MCF 10A (cell line): ENCODE measurements at regions not wholly inside any gene's neighbourhood (a gene's known extent, or its start where the extent isn't known, plus 50 kb on each side); places are given as distances from the start of the nearest gene placed in this dataset.
"Not testable (repeated sequence)": the region's sequence is repeated elsewhere in the genome, so short reads cannot be mapped to it uniquely, and the experiment has no call there.

Experiments used
- BruUV-seq: library from RNA; stranded (reverse); fragments of 400-500 nt; replicated peaks from 2 replicates; lab custom pipeline; 2021; lab: Mats Ljungman, UMichigan
- CTCF ChIA-PET: fragments of 300-600 bp; sonication (Branson Sonifier 250); formaldehyde crosslinking; extraction: SDS; loops from one replicate; lab custom pipeline; 2021; ENCODE audit warnings: antibody characterized with exemption, inconsistent platforms; lab: Yijun Ruan, JAX
- POLR2A ChIA-PET: fragments of 300-600, 350-650 bp; sonication (Branson Sonifier 250); formaldehyde crosslinking; extraction: SDS; loops from one replicate; lab custom pipeline; 2020; ENCODE audit warnings: antibody characterized with exemption, inconsistent platforms; lab: Yijun Ruan, JAX
- DNase-seq: peaks from one replicate; pipeline ENCODE4 v3.0.0-alpha.2; 2018; ENCODE audit not compliant: unreplicated experiment
- H3K27ac Mint-ChIP-seq: one replicate; pipeline ENCODE4 v1.8.0; 2022; ENCODE audit warnings: mild to moderate bottlenecking, low read depth, mixed read lengths; ENCODE audit not compliant: unreplicated experiment
- H3K27me3 Mint-ChIP-seq: one replicate; pipeline ENCODE4 v1.8.0; 2022; ENCODE audit warnings: mixed read lengths; ENCODE audit not compliant: insufficient read depth, unreplicated experiment
- H3K36me3 Mint-ChIP-seq: one replicate; pipeline ENCODE4 v1.8.0; 2022; ENCODE audit warnings: mild to moderate bottlenecking, moderate library complexity, mixed read lengths; ENCODE audit not compliant: insufficient read depth, unreplicated experiment
- H3K4me1 Mint-ChIP-seq: one replicate; pipeline ENCODE4 v1.8.0; 2022; ENCODE audit warnings: mixed read lengths; ENCODE audit not compliant: insufficient read depth, unreplicated experiment
- H3K4me3 Mint-ChIP-seq: one replicate; pipeline ENCODE4 v1.8.0; 2022; ENCODE audit warnings: mild to moderate bottlenecking, moderate library complexity, mixed read lengths; ENCODE audit not compliant: unreplicated experiment
- H3K9me3 Mint-ChIP-seq: one replicate; pipeline ENCODE4 v1.8.0; 2022; ENCODE audit warnings: mixed read lengths; ENCODE audit not compliant: unreplicated experiment
- intact Hi-C: fragments of 100-400 bp; cut with micrococcal nuclease; formaldehyde crosslinking; loops from 2 replicates; pipeline ENCODE4 v1.14.1; 2022
- TF ChIP-seq, protein P1 (sequence below): fragments of 200-600 bp; IDR thresholded peaks from one replicate; pipeline ENCODE4 v1.8.0; 2022; ENCODE audit warnings: antibody characterized with exemption, mild to moderate bottlenecking; ENCODE audit not compliant: unreplicated experiment

DNA sequence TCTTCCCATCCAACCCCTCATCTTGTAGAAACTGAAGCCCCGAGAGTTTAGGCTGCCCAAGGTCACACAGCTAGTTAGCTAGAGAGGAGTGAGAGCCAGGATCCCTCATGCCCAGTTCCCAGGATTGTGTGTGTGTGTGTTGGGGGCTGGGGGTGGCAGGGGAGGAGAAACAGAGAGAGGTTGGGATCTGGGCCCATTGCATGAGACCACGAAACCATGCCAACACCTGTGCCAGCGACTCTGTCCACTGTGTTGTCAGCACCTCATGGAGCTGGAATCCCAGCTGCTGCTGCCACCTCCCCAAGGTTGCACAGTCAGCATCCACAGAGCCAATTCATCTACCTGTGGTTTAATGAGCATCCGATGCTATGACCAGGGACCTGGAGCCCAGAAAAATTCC is 115.4 kb upstream of the ZC3H12A start:
- Mint-ChIP-seq H3K9me3 (no peaks in the 10 kb centered on the region), H3K36me3 (no peaks in the 10 kb centered on the region), H3K27me3 (peaks cover 65% of the 10 kb centered on the region), H3K4me3 (no peak overlapping the region), H3K4me1 (no peaks in the 10 kb centered on the region), H3K27ac (no peak overlapping the region)
- no peak for DNase-seq
- TF ChIP-seq, protein P1, sequence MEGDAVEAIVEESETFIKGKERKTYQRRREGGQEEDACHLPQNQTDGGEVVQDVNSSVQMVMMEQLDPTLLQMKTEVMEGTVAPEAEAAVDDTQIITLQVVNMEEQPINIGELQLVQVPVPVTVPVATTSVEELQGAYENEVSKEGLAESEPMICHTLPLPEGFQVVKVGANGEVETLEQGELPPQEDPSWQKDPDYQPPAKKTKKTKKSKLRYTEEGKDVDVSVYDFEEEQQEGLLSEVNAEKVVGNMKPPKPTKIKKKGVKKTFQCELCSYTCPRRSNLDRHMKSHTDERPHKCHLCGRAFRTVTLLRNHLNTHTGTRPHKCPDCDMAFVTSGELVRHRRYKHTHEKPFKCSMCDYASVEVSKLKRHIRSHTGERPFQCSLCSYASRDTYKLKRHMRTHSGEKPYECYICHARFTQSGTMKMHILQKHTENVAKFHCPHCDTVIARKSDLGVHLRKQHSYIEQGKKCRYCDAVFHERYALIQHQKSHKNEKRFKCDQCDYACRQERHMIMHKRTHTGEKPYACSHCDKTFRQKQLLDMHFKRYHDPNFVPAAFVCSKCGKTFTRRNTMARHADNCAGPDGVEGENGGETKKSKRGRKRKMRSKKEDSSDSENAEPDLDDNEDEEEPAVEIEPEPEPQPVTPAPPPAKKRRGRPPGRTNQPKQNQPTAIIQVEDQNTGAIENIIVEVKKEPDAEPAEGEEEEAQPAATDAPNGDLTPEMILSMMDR = no peak
- POLR2A ChIA-PET = interaction anchor here (0.7 kb wide), 1 partner anchor 77 kb away, joined by 4 read pairs; no protein-coding TSS in a partner anchor
- CTCF ChIA-PET = interaction anchor here (0.6 kb wide), 1 partner anchor 824 kb away, joined by 3 read pairs; no protein-coding TSS in a partner anchor
- BruUV-seq = no TSS peak
- intact Hi-C loops = no loop called here

DNA sequence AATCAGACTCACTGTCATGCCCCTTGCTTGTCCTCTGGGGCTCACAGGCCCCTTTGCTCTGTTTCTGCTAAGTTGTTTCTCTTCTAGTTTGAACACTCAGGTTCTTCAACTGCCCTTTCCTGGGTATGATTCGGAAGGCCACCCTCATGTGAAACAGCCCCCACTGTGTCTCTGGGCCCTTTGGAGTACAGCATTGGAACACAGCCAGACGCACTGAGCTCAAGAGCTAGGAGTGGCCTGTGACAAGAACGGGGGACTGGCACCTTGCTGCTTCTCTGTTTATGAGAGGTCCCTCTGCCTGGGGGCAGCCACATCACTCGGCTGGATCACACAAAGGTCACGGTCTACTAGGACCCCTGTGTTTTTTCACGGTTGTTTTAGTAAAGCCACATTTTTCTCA is 114.4 kb upstream of the ZC3H12A start:
- Mint-ChIP-seq H3K27me3 (peaks cover 68% of the 10 kb centered on the region), H3K4me1 (no peaks in the 10 kb centered on the region), H3K4me3 (no peak overlapping the region), H3K27ac (no peak overlapping the region), H3K36me3 (no peaks in the 10 kb centered on the region), H3K9me3 (no peaks in the 10 kb centered on the region)
- intact Hi-C loops = no loop called here
- TF ChIP-seq, protein P1 = no peak
- no peak for DNase-seq
- BruUV-seq = no TSS peak
- POLR2A ChIA-PET = no interaction called here
- CTCF ChIA-PET = interaction anchor here (0.6 kb wide), 1 partner anchor 33 kb away, joined by 3 read pairs; no protein-coding TSS in a partner anchor

DNA sequence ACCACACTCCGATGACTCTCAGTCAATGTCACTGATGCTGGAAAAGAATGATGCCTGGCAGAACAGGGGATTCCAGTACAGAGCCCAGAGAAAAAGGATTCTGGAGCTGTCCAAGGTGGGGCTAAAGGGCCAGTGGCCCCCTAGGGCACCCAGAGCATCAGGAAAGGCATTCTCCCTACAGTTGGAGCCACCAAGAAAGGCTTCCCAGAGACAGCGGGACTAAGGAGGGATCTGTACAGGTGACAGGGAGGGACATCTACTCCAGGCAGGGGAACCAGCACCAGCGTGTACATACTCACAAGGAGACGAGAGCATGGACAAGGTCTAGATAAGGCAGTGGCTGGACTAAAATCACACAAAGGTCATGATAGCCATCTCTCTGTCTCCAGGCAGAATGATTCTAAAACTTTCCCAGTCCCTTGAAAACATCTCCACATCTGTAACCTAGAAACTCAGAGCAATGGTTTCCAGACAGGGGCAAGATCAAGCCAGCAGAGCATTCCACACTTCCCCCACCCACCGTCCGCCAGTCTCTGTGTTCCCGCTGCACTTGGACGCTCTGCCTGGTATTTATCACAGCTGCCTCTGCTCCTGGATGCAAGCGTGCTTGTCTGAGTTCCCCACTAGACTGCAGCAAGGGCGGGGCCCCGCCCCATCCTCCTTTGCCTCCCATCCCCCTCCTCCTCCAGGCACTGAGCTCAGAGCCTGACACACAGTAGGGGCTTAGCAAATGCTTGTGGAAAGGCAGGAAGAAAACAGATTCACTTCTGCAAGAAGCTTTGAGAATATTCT is 111.6 kb upstream of the ZC3H12A start:
- Mint-ChIP-seq H3K9me3 (no peaks in the 10 kb centered on the region), H3K27me3 (peaks cover 68% of the 10 kb centered on the region), H3K4me1 (no peaks in the 10 kb centered on the region), H3K4me3 (no peak overlapping the region), H3K36me3 (no peaks in the 10 kb centered on the region), H3K27ac (no peak overlapping the region)
- no peak for DNase-seq
- TF ChIP-seq, protein P1 = no peak
- ChIA-PET CTCF (interaction anchor here (0.5 kb wide), 1 partner anchor 55 kb away, joined by 3 read pairs; no protein-coding TSS in a partner anchor), POLR2A (no interaction called here)
- BruUV-seq = no TSS peak
- intact Hi-C loops = no loop called here

DNA sequence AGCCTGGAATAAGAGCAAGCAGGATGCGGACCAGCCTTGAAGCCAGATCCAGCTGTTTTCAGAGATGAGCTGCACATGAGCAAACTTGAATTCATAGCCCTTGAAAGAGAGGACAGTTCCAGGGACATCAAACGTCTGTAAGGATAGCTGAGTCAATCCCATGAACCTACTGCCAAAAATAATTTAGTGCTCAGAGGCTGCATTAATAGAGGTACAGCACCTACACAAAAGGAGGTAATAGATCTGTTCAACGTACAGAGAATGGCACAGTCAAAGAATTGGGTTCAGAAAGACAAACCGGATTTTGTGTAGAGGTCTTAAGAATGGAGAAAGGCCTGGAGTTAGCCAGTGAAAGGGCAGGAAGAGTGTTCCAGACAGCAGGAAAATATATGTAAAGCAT is 110.8 kb upstream of the ZC3H12A start:
- intact Hi-C loops = no loop called here
- BruUV-seq = no TSS peak
- CTCF ChIA-PET = interaction anchor here (0.5 kb wide), 1 partner anchor 54 kb away, joined by 3 read pairs; no protein-coding TSS in a partner anchor
- Mint-ChIP-seq H3K4me3 (no peak overlapping the region), H3K36me3 (no peaks in the 10 kb centered on the region), H3K27ac (no peak overlapping the region), H3K9me3 (no peaks in the 10 kb centered on the region), H3K4me1 (no peaks in the 10 kb centered on the region), H3K27me3 (peaks cover 60% of the 10 kb centered on the region)
- TF ChIP-seq, protein P1 = no peak
- no peak for DNase-seq
- POLR2A ChIA-PET = no interaction called here

DNA sequence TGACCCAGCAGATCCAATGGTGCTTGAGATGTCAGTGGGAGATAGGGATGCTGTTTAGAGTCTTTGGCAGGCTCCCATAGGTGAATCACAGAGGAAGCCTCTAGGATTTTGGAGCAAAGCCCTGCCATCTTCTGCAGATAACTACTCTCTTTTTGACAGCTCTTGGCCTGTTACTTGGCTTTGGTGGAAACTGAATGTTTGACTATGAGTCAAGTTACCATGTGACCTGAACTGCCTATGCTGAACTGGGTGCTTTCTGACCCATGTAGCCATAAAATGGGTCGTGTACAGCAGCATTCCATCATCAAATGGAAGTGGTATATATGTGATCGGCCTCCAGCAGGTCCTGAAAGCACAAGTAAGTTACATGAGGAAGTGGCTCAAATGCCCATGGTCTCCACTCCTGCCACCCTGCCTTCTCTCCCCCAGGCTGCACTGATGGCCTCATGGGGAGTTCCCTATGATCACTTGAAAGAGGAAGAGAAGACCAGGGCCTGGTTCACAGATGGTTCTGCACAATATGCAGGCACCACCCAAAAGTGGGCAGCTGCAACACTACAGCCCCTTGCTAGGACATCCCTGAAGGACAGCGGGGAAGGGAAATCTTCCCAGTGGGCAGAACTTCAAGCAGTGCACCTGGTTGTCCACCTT is 105.6 kb upstream of the ZC3H12A start:
- CTCF ChIA-PET = not testable (repeated sequence)

More for the DNA sequence above, 105.6 kb upstream of the ZC3H12A start:
- H3K4me3 Mint-ChIP-seq, H3K36me3 Mint-ChIP-seq, BruUV-seq, H3K9me3 Mint-ChIP-seq, H3K27ac Mint-ChIP-seq, intact Hi-C loops, H3K4me1 Mint-ChIP-seq, DNase-seq: not testable (repeated sequence)
- H3K27me3 Mint-ChIP-seq = peaks cover 16% of the 10 kb centered on the region
- POLR2A ChIA-PET = interaction anchor here (0.6 kb wide), 1 partner anchor 562 kb away, joined by 3 read pairs; no protein-coding TSS in a partner anchor
